Spleen (tissue), 11 donors: ENCODE measurements at regions not wholly inside any gene's neighbourhood (a gene's known extent, or its start where the extent isn't known, plus 50 kb on each side); places are given as distances from the start of the nearest gene placed in this dataset.
A peak's percentile ranks its signal among the peaks of the same experiment; 100 is the strongest.

Experiments used
- DNase-seq: peaks from one replicate; pipeline ENCODE4 v3.0.0-alpha.2; 2020
- H3K27ac ChIP-seq, 8 donors: fragments of 200-600 bp; sonication (generic) in 7 of 8; 1 replicate in 4 of 8; 2 replicates in 4 of 8; pipeline versions ENCODE4 v1.5.0 to v1.8.0; 2016 to 2021; ENCODE audit warnings: inconsistent platforms in 4 of 8, mild to moderate bottlenecking in 4 of 8, moderate library complexity in 1 of 8
- H3K27me3 ChIP-seq, 7 donors: fragments of 200-600 bp; sonication (generic) in 6 of 7; replicated peaks in 1 of 7; 1 replicate in 4 of 7; 2 replicates in 3 of 7; pipeline versions ENCODE4 v1.5.0 to v1.8.0; 2016 to 2021; ENCODE audit warnings: inconsistent platforms in 3 of 7, mild to moderate bottlenecking in 1 of 7
- H3K36me3 ChIP-seq, 6 donors: fragments of 200-600 bp; sonication (generic) in 5 of 6; 1 replicate in 4 of 6; 2 replicates in 2 of 6; pipeline versions ENCODE4 v1.5.0 to v1.8.0; 2016 to 2021; ENCODE audit warnings: inconsistent platforms in 2 of 6
- H3K4me1 ChIP-seq, 6 donors: fragments of 200-600 bp; sonication (generic) in 5 of 6; 1 replicate in 3 of 6; 2 replicates in 3 of 6; pipeline versions ENCODE4 v1.5.0 to v1.8.0; 2016 to 2021; ENCODE audit warnings: inconsistent platforms in 3 of 6
- H3K4me3 ChIP-seq, 8 donors: fragments of 200-600 bp; sonication (generic) in 7 of 8; 1 replicate in 4 of 8; 2 replicates in 4 of 8; pipeline versions ENCODE4 v1.5.0 to v1.8.0; 2016 to 2021; ENCODE audit warnings: inconsistent platforms in 4 of 8, mild to moderate bottlenecking in 4 of 8, moderate library complexity in 2 of 8
- H3K9me3 ChIP-seq, 8 donors: fragments of 200-600 bp; sonication (generic) in 7 of 8; 1 replicate in 4 of 8; 2 replicates in 4 of 8; pipeline versions ENCODE4 v1.5.0 to v1.8.0; 2016 to 2021; ENCODE audit warnings: inconsistent platforms in 4 of 8
- CTCF ChIP-seq, 11 experiments: fragments of 200-600 bp in 7 of 11; fragments of 450-650 bp in 4 of 11; sonication (generic) in 4 of 11; IDR thresholded peaks in 8 of 11; conservative IDR thresholded peaks in 3 of 11; 1 replicate in 7 of 11; 2 replicates in 4 of 11; pipeline versions ENCODE4 v1.4.0 to v1.8.0; 2016 to 2021; ENCODE audit warnings: antibody characterized with exemption in 11 of 11, inconsistent platforms in 4 of 11, mild to moderate bottlenecking in 1 of 11
- POLR2A ChIP-seq, 3 donors: fragments of 450-650 bp; IDR thresholded peaks; one replicate each; pipeline ENCODE4 v1.5.1; 2017; ENCODE audit warnings: antibody characterized with exemption in 3 of 3, mild to moderate bottlenecking in 1 of 3
- POLR2AphosphoS5 ChIP-seq, 3 donors: sonication (generic); formaldehyde crosslinking; IDR thresholded peaks; one replicate each; pipeline ENCODE4 v1.5.1; 2017; ENCODE audit warnings: antibody characterized with exemption in 3 of 3
- WGBS, 5 donors: extraction: QIAGEN DNeasy Blood & Tissue Kit in 3 of 5; methylation state at CpG; one replicate each; pipeline versions ENCODE4 v1.1.5 to v1.1.7; 2013 to 2018; 5-methylcytosine and 5-hydroxymethylcytosine counted together
- intact Hi-C: fragments of 100-400 bp; cut with DNase I; formaldehyde crosslinking; loops from one replicate; pipeline ENCODE4 v1.15.0; 2023; ENCODE audit warnings: low total_unique reads
- donor health status: healthy with polysubstance abuse.
- donor health status: DM: no; HTN: no; CAD: no; lungs with moderate emphysema.
- donor health status: DM: no; HTN: no; CAD: no.
- donor health status: Bipolar disorder and iron deficiency.
- donor health status: healthy.
- donor health status: DM: no; HTN: no; CAD: no.
- donor health status: DM: yes; HTN: yes; CAD: no.

GRCh38 chr3:112735926-112736325 is 95.0 kb upstream of the CCDC80 start:
- H3K9me3 ChIP-seq: no peaks in the 10 kb centered on the region
- H3K4me3 ChIP-seq: no peak overlapping the region
- intact Hi-C loops: loop anchor here (5.0 kb wide), 1 partner anchor 241 kb away; the partner anchor contains the start of gene CD200R1
- H3K27ac ChIP-seq: no peak overlapping the region
- WGBS, 5 donors: 79 to 89% (median 86%) methylated on average over 3 of the region's 3 CpGs
- no peak for DNase-seq
- no peaks in the 10 kb centered on the region for H3K27me3 ChIP-seq
- peaks cover 0 to 55% (median 17%) of the 10 kb centered on the region in 6 donors for H3K4me1 ChIP-seq
- H3K36me3 ChIP-seq: no peaks in the 10 kb centered on the region
- TF ChIP-seq POLR2A (IDR thresholded peaks at IDR 0.05): no peak
- TF ChIP-seq CTCF (IDR thresholded peaks at IDR 0.05 in 8 of 11, conservative IDR thresholded peaks at IDR 0.05 in 3 of 11): no peak
- TF ChIP-seq POLR2AphosphoS5 (IDR thresholded peaks at IDR 0.05): no peak

GRCh38 chr3:112734736-112735350 is 93.9 kb upstream of the CCDC80 start:
- peak; percentile 71 for DNase-seq

GRCh38 chr3:112734171-112734570 is 93.2 kb upstream of the CCDC80 start:
- no peak for TF ChIP-seq POLR2AphosphoS5 (IDR thresholded peaks at IDR 0.05)
- TF ChIP-seq CTCF (IDR thresholded peaks at IDR 0.05 in 8 of 11, conservative IDR thresholded peaks at IDR 0.05 in 3 of 11): no peak
- TF ChIP-seq POLR2A (IDR thresholded peaks at IDR 0.05): no peak
- 69 to 91% (median 82%) methylated on average over 2 of the region's 2 CpGs for WGBS, 5 donors
- Histone ChIP-seq H3K4me3 (no peak overlapping the region), H3K27ac (no peak overlapping the region), H3K4me1 (peaks cover 0 to 37% (median 10%) of the 10 kb centered on the region in 6 donors), H3K9me3 (no peaks in the 10 kb centered on the region), H3K36me3 (no peaks in the 10 kb centered on the region), H3K27me3 (no peaks in the 10 kb centered on the region)
- intact Hi-C loops: no loop called here
- no peak for DNase-seq

More at GRCh38 chr3:112734736-112735350, 93.9 kb upstream of the CCDC80 start:
- H3K27me3 ChIP-seq: no peaks in the 10 kb centered on the region
- no peaks in the 10 kb centered on the region for H3K36me3 ChIP-seq
- 60 to 72% (median 65%) methylated on average over 12 of the region's 12 CpGs for WGBS, 5 donors
- peaks cover 0 to 44% (median 16%) of the 10 kb centered on the region in 6 donors for H3K4me1 ChIP-seq
- no peaks in the 10 kb centered on the region for H3K9me3 ChIP-seq
- TF ChIP-seq CTCF (IDR thresholded peaks at IDR 0.05 in 8 of 11, conservative IDR thresholded peaks at IDR 0.05 in 3 of 11) (peak; percentile 46 to 82 (median 72)), POLR2AphosphoS5 (IDR thresholded peaks at IDR 0.05) (no peak), POLR2A (IDR thresholded peaks at IDR 0.05) (no peak)
- no peak overlapping the region for H3K4me3 ChIP-seq
- intact Hi-C loops: loop anchor here (5.0 kb wide), 1 partner anchor 242 kb away; the partner anchor contains the start of gene CD200R1
- H3K27ac ChIP-seq: no peak overlapping the region

- DNase-seq: no peak
- no peaks in the 10 kb centered on the region for H3K27me3 ChIP-seq
- H3K4me3 ChIP-seq: no peak overlapping the region
- no peak overlapping the region for H3K27ac ChIP-seq
- peaks cover 0 to 9% (median 7%) of the 10 kb centered on the region in 6 donors for H3K4me1 ChIP-seq
- intact Hi-C loops: no loop called here
- H3K36me3 ChIP-seq: no peaks in the 10 kb centered on the region
- no peak for TF ChIP-seq POLR2AphosphoS5 (IDR thresholded peaks at IDR 0.05)
- no peak for TF ChIP-seq CTCF (IDR thresholded peaks at IDR 0.05 in 8 of 11, conservative IDR thresholded peaks at IDR 0.05 in 3 of 11)
- TF ChIP-seq POLR2A (IDR thresholded peaks at IDR 0.05): no peak
- H3K9me3 ChIP-seq: no peaks in the 10 kb centered on the region
Observed at GRCh38 chr3:112730210-112730609, 89.3 kb upstream of the CCDC80 start.
